OCI-LY7 (cell line): ENCODE measurements at regions not wholly inside any gene's neighbourhood (a gene's known extent, or its start where the extent isn't known, plus 50 kb on each side); places are given as distances from the start of the nearest gene placed in this dataset.

Experiments
- BruUV-seq: library from RNA; stranded (reverse); fragments of 400-500 nt; replicated peaks from 2 replicates; lab custom pipeline; 2021; lab: Mats Ljungman, UMichigan
- CTCF ChIA-PET: fragments of 300-600 bp; sonication (Branson Sonifier 250); formaldehyde crosslinking; loops from one replicate; lab custom pipeline; 2022; ENCODE audit warnings: antibody characterized with exemption; ENCODE audit not compliant: unreplicated experiment; lab: Charles Lee
- POLR2A ChIA-PET: fragments of 300-600 bp; sonication (Branson Sonifier 250); formaldehyde crosslinking; loops from one replicate; lab custom pipeline; 2022; ENCODE audit warnings: antibody characterized with exemption; lab: Charles Lee
- DNase-seq: peaks from one replicate; pipeline ENCODE4 v3.0.0-alpha.2; 2015; ENCODE audit warnings: low spot score
- H2AFZ ChIP-seq: fragments of 200-600 bp; sonication (generic), shearing (Covaris generic); 2 replicates; pipeline ENCODE4 v1.6.1; 2014; ENCODE audit warnings: mild to moderate bottlenecking, antibody characterized with exemption, low read length, moderate library complexity
- H3K27ac ChIP-seq: fragments of 200-600 bp; sonication (generic); 2 replicates; pipeline ENCODE4 v1.5.1; 2014; ENCODE audit warnings: mixed run types, low read depth, mild to moderate bottlenecking, moderate library complexity, low read length, inconsistent platforms; ENCODE audit not compliant: poor library complexity, severe bottlenecking
- H3K36me3 ChIP-seq: fragments of 200-600 bp; sonication (generic); 2 replicates; pipeline ENCODE4 v1.6.1; 2014; ENCODE audit warnings: mild to moderate bottlenecking, antibody characterized with exemption, low read length, moderate library complexity, mixed read lengths; ENCODE audit not compliant: insufficient read depth
- H3K4me1 ChIP-seq: fragments of 200-600 bp; sonication (generic); 2 replicates; pipeline ENCODE4 v1.5.1; 2014; ENCODE audit warnings: mild to moderate bottlenecking, low read length; ENCODE audit not compliant: insufficient read depth, poor library complexity, severe bottlenecking
- H3K4me2 ChIP-seq: fragments of 200-600 bp; sonication (generic); 2 replicates; pipeline ENCODE4 v1.6.1; 2014; ENCODE audit warnings: mild to moderate bottlenecking, low read length
- H3K4me3 ChIP-seq: fragments of 200-600 bp; sonication (generic); 2 replicates; pipeline ENCODE4 v1.5.1; 2014; ENCODE audit warnings: mild to moderate bottlenecking, low read depth, low read length; ENCODE audit not compliant: poor library complexity, severe bottlenecking
- H3K79me2 ChIP-seq: fragments of 200-600 bp; sonication (generic); 2 replicates; pipeline ENCODE4 v1.6.1; 2016; ENCODE audit warnings: low read depth, mild to moderate bottlenecking, low read length, moderate library complexity, mixed read lengths; ENCODE audit not compliant: insufficient read depth
- H3K9me2 ChIP-seq: fragments of 200-600 bp; sonication (generic); 2 replicates; pipeline ENCODE4 v1.6.1; 2016; ENCODE audit warnings: mild to moderate bottlenecking, low read length, mixed read lengths; ENCODE audit not compliant: insufficient read depth
- H3K9me3 ChIP-seq: fragments of 200-600 bp; sonication (generic); 2 replicates; pipeline ENCODE4 v1.6.1; 2014; ENCODE audit warnings: mild to moderate bottlenecking, mixed run types, low read length, mixed read lengths
- H4K20me1 ChIP-seq: fragments of 200-600 bp; sonication (generic); 2 replicates; pipeline ENCODE4 v1.6.1; 2014; ENCODE audit warnings: mild to moderate bottlenecking, antibody characterized with exemption, low read length, moderate library complexity, mixed read lengths; ENCODE audit not compliant: insufficient read depth
- CTCF ChIP-seq: fragments of 200-600 bp; sonication (generic); conservative IDR thresholded peaks from 2 replicates; pipeline ENCODE4 v1.5.1; 2014; ENCODE audit warnings: mild to moderate bottlenecking, antibody characterized with exemption, low read length, moderate library complexity, mixed read lengths
- EZH2phosphoT487 ChIP-seq: fragments of 200-600 bp; sonication (generic); IDR thresholded peaks from 2 replicates; pipeline ENCODE4 v1.6.1; 2018; ENCODE audit warnings: low read depth, borderline replicate concordance, mild to moderate bottlenecking, mixed run types, antibody characterized with exemption, low read length, moderate library complexity, mixed read lengths
- intact Hi-C: fragments of 100-400 bp; cut with micrococcal nuclease; formaldehyde crosslinking; loops from one replicate; pipeline ENCODE4 v1.10.0; 2022; ENCODE audit not compliant: unreplicated experiment

- CTCF ChIA-PET, result no interaction called here
Measured at GRCh38 chr1:175885326-175885725, 141.9 kb upstream of the TNR start.

GRCh38 chr1:175884369-175884768 lies 141.0 kb upstream of the TNR start:
- DNase-seq, result no peak
- H3K4me2 ChIP-seq, result no peak overlapping the region
- H2AFZ ChIP-seq, result no peak overlapping the region
- ChIA-PET POLR2A (interaction anchor here (1.0 kb wide), 1 partner anchor 10 kb away, joined by 3 read pairs; no protein-coding TSS in a partner anchor), CTCF (no interaction called here)
- BruUV-seq, result no TSS peak
- intact Hi-C loops, result no loop called here
- H3K79me2 ChIP-seq, result no peaks in the 10 kb centered on the region
- no peaks in the 10 kb centered on the region for H3K9me3 ChIP-seq
- TF ChIP-seq CTCF, result no peak
- no peak for TF ChIP-seq EZH2phosphoT487
- H3K4me3 ChIP-seq, result no peak overlapping the region
- H3K4me1 ChIP-seq, result no peaks in the 10 kb centered on the region
- no peaks in the 10 kb centered on the region for H3K9me2 ChIP-seq
- no peaks in the 10 kb centered on the region for H4K20me1 ChIP-seq
- no peak overlapping the region for H3K27ac ChIP-seq
- no peaks in the 10 kb centered on the region for H3K36me3 ChIP-seq

More at GRCh38 chr1:175885326-175885725, 141.9 kb upstream of the TNR start:
- Histone ChIP-seq H2AFZ (no peak overlapping the region), H3K4me3 (no peak overlapping the region), H3K27ac (no peak overlapping the region), H3K9me2 (no peaks in the 10 kb centered on the region), H3K4me1 (no peaks in the 10 kb centered on the region), H3K9me3 (no peaks in the 10 kb centered on the region), H3K4me2 (no peak overlapping the region), H4K20me1 (no peaks in the 10 kb centered on the region), H3K79me2 (no peaks in the 10 kb centered on the region), H3K36me3 (no peaks in the 10 kb centered on the region)
- BruUV-seq, result no TSS peak
- POLR2A ChIA-PET, result no interaction called here
- intact Hi-C loops, result loop anchor here (5.0 kb wide), 1 partner anchor 403 kb away; no protein-coding TSS in a partner anchor
- no peak for DNase-seq
- TF ChIP-seq CTCF (no peak), EZH2phosphoT487 (no peak)

- Histone ChIP-seq H3K36me3 (no peaks in the 10 kb centered on the region), H3K27ac (no peak overlapping the region), H3K4me2 (no peak overlapping the region), H2AFZ (no peak overlapping the region), H3K4me3 (no peak overlapping the region), H3K4me1 (no peaks in the 10 kb centered on the region), H3K79me2 (no peaks in the 10 kb centered on the region), H3K9me2 (no peaks in the 10 kb centered on the region), H4K20me1 (no peaks in the 10 kb centered on the region), H3K9me3 (no peaks in the 10 kb centered on the region)
- TF ChIP-seq EZH2phosphoT487, result no peak
- TF ChIP-seq CTCF, result no peak
- CTCF ChIA-PET, result no interaction called here
- intact Hi-C loops, result no loop called here
- BruUV-seq, result no TSS peak
- no peak for DNase-seq
- POLR2A ChIA-PET, result no interaction called here
Measured at GRCh38 chr1:175882192-175882591, 138.8 kb upstream of the TNR start.
